AG04449 (cell line): ENCODE measurements at regions not wholly inside any gene's neighbourhood (a gene's known extent, or its start where the extent isn't known, plus 50 kb on each side); places are given as distances from the start of the nearest gene placed in this dataset.

Source experiments
- CTCF ChIA-PET: fragments of 350-600 bp; formaldehyde crosslinking; extraction: SDS; loops from one replicate; lab custom pipeline; 2021; ENCODE audit warnings: antibody characterized with exemption; lab: Yijun Ruan, JAX
- POLR2A ChIA-PET: fragments of 400-600, 350-600 bp; formaldehyde crosslinking; extraction: SDS; loops from one replicate; lab custom pipeline; 2020; ENCODE audit warnings: antibody characterized with exemption, inconsistent platforms; lab: Yijun Ruan, JAX
- DNase-seq: peaks from one replicate; pipeline ENCODE4 v3.0.0-alpha.2; 2010; ENCODE audit warnings: low read depth, low spot score
- H3K4me3 ChIP-seq: 2 replicates; pipeline ENCODE4 v1.5.1; 2011; ENCODE audit warnings: low read depth, mild to moderate bottlenecking, control low read depth, low read length
- TF ChIP-seq, protein P1 (sequence below): IDR thresholded peaks from one replicate; pipeline ENCODE4 v1.5.1; 2011; ENCODE audit warnings: mild to moderate bottlenecking, moderate library complexity, low read length, control low read depth, inconsistent platforms; ENCODE audit not compliant: insufficient read depth; ENCODE audit errors: missing control alignments

DNA sequence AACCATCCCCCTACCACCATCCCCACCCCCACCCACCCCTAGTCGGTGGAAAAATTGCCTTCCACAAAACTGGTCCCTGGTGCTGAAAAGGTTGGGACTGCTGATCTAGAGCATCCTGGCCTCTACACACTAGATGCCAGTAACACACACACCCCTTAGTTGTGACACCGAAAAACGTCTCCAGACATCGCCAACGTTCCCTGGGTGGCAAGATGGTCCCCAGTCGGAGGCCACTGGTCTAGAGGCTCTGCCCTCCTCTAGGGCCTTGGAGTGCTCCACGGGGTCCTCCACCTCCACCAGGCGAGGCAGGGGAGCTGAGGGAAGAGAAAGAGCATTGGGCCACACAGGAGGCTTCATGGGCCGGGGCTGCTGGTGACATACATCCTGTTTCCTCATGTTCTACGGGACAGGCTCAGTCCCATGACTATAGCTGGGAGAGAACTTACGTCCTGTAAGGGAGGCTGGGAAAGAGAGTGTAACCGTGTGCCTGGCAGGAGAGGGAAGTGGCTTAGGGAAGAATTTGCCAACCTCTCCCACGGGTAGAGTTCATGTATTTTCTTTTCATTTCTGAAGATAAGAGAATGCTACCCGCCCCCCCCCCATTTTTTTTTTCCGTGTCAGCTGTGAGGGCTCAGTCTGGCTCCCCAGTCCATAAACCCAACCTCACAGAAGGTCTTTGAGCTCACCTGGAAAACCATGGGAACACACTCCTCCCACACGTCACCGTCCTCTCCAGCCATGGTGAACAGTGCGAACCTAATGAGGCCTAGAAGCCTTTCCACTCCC lies 132.7 kb upstream of the MYCN start:
- H3K4me3 ChIP-seq = no peak overlapping the region
- no peak for DNase-seq
- TF ChIP-seq, protein P1, sequence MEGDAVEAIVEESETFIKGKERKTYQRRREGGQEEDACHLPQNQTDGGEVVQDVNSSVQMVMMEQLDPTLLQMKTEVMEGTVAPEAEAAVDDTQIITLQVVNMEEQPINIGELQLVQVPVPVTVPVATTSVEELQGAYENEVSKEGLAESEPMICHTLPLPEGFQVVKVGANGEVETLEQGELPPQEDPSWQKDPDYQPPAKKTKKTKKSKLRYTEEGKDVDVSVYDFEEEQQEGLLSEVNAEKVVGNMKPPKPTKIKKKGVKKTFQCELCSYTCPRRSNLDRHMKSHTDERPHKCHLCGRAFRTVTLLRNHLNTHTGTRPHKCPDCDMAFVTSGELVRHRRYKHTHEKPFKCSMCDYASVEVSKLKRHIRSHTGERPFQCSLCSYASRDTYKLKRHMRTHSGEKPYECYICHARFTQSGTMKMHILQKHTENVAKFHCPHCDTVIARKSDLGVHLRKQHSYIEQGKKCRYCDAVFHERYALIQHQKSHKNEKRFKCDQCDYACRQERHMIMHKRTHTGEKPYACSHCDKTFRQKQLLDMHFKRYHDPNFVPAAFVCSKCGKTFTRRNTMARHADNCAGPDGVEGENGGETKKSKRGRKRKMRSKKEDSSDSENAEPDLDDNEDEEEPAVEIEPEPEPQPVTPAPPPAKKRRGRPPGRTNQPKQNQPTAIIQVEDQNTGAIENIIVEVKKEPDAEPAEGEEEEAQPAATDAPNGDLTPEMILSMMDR = no peak
- ChIA-PET POLR2A (no interaction called here), CTCF (no interaction called here)

DNA sequence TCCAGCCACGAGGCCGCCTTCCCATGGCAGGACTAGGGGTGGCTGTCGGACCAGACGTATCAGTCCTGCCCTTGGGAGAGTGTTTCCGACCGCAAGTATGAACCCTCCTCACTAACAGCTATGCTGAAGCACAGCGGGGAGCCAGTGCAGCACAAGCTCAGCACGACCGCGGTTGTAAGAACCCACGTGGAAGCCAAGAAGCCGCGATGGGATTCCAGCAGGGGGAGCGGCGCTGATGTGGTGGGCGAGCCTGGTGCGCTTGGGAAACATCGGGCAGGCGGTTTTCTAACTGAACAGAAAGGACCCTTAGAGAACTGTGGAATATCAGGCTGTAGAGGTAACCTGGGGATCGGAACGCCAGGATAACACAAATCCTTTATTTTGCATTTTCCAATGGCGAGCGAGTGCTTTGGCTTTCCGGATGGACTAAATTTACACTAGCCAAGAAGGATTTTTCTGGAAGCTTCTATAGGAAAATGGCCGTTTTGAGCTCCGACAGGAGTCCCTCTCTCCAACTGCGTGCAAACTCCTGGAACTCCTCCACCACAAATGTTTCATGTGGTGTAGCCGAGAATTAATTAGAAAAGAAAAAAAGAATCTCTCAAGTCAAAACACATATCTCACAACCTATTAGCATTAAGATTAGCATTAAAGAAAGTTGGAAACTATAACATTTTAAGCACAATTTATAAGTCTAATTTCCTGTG lies 132.0 kb upstream of the MYCN start:
- TF ChIP-seq, protein P1 = no peak
- POLR2A ChIA-PET = no interaction called here
- DNase-seq = no peak
- CTCF ChIA-PET = no interaction called here
- H3K4me3 ChIP-seq = no peak overlapping the region

DNA sequence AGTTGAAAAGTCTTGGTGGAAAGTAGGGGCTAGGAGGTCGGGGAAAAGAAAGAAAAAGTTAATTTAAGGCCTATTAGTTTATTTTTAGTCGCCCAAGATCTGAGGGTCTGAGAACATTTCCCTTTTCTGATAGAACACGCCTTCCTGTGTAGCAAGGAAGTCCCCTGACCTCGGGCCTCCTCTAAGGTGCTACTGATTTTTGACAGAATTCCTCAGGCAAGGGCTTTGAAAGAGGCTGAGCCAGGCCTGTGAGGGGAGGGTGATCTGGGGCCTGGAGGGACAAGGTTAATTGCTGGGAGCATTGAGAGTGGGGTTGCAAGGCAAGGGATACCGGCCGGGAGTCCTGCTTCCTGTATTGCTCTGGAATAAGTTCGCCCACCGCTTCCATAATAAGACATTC lies 131.4 kb upstream of the MYCN start:
- DNase-seq = no peak
- ChIA-PET POLR2A (no interaction called here), CTCF (no interaction called here)
- TF ChIP-seq, protein P1 = no peak
- H3K4me3 ChIP-seq = no peak overlapping the region

DNA sequence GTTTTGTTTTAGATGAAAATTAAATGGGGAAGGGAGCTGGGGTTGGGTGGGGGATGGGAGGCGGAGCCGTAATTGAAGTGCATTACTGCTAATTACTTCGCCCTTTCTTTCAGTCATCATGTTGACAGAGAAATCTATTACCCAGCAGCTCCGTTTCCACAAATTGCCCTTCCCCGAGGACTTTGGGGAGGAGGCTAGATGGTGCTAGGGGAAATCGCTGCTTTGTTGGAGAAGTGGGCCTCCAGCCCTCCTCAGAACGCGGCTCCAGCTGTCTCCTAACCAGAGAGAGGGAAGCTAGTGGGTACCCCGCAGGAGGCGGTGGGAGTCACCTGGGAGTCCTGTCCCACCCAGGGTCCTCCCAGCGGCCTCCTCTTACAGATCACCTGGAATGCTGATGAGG lies 130.9 kb upstream of the MYCN start:
- no peak for DNase-seq
- no peak overlapping the region for H3K4me3 ChIP-seq
- POLR2A ChIA-PET = no interaction called here
- CTCF ChIA-PET = no interaction called here
- TF ChIP-seq, protein P1 = no peak

DNA sequence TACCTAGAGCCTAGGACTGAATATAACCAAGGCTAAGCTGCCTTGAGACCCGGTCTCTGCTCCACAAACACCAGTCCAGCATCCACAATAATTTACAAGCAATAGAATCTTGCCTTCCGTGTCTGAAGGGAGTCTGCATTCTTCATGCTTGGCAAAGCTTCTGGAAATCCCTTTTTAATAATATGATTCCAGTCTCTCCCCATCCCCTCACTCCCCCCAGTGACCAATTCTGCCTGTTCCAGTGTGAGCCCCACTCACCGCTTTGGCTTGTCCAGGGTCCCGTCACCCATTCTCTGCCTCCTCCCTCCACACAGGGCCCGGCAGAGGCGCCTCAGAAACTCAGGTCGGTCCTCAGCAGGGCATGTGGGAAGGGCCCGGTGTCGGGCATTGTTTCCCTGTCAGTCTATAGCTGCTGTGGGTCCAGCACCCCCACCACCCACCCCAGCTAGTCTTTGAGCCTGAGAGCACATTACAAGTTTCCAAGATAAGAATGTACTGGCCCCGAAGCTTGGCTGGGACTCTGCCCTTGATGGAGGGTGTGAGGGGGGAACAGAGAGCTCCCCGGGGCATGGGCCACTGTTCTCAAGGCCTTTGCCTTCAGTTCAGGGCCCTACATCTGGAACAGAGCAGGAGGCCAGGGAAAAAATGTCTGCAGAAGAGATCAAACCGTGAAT lies 129.7 kb upstream of the MYCN start:
- ChIA-PET POLR2A (no interaction called here), CTCF (no interaction called here)
- DNase-seq = no peak
- no peak overlapping the region for H3K4me3 ChIP-seq
- TF ChIP-seq, protein P1 = no peak

DNA sequence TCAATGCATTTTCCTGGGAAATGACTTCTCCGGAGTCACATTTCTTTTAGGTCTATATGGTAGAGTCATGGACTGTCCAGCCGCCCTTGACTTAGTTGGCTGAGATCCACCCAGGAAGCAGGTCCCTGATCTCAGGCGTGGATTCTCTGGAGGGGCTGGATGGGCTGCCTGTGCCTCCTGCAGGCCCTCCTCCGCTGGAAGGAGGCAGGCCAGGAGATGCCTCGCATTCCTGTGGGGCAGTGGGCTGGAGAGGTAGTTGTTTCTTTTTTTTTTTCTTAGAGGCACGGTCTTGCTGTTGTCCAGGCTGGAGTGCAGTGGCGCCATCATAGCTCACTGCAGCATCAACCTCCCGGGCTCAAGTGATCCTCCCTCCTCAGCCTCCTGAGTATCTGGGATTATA lies 129.0 kb upstream of the MYCN start:
- POLR2A ChIA-PET = no interaction called here

More for the DNA sequence above, 129.0 kb upstream of the MYCN start:
- CTCF ChIA-PET = no interaction called here
- no peak for DNase-seq
- H3K4me3 ChIP-seq = no peak overlapping the region
- TF ChIP-seq, protein P1 = no peak
